ENCODE measurements at regions not wholly inside any gene's neighbourhood (a gene's known extent, or its start where the extent isn't known, plus 50 kb on each side); places are given as distances from the start of the nearest gene placed in this dataset.
A peak's percentile ranks its signal among the peaks of the same experiment; 100 is the strongest.

GRCh38 chr4:181294421-181294820 is 948.8 kb upstream of the TENM3 start:
- no peak for DNase-seq

- DNase-seq: no peak
These were observed 941.2 kb upstream of the TENM3 start for GRCh38 chr4:181301735-181302710.

- no peak for DNase-seq
These were observed 935.4 kb upstream of the TENM3 start for GRCh38 chr4:181307824-181308223.

- DNase-seq: no peak
These were observed 934.5 kb upstream of the TENM3 start for GRCh38 chr4:181308476-181309312.

GRCh38 chr4:181312066-181312465 is 931.1 kb upstream of the TENM3 start:
- DNase-seq: no peak

- DNase-seq: no peak
These were observed 923.6 kb upstream of the TENM3 start for GRCh38 chr4:181319629-181320028.

GRCh38 chr4:181323061-181323460 is 920.1 kb upstream of the TENM3 start:
- DNase-seq: no peak

- peak; percentile 32 for DNase-seq
These were observed 912.5 kb upstream of the TENM3 start for GRCh38 chr4:181330654-181331201.

GRCh38 chr4:181331214-181331613 is 912.0 kb upstream of the TENM3 start:
- no peak for DNase-seq

- no peak for DNase-seq
These were observed 897.3 kb upstream of the TENM3 start for GRCh38 chr4:181345931-181346330.

- no peak for DNase-seq
These were observed 892.4 kb upstream of the TENM3 start for GRCh38 chr4:181350615-181351415.

- DNase-seq: no peak
These were observed 878.7 kb upstream of the TENM3 start for GRCh38 chr4:181364504-181364903.

- no peak for DNase-seq
These were observed 877.5 kb upstream of the TENM3 start for GRCh38 chr4:181365671-181366070.

- no peak for DNase-seq
These were observed 871.2 kb upstream of the TENM3 start for GRCh38 chr4:181372014-181372413.

GRCh38 chr4:181376058-181376457 is 867.1 kb upstream of the TENM3 start:
- DNase-seq: no peak

- no peak for DNase-seq
These were observed 855.1 kb upstream of the TENM3 start for GRCh38 chr4:181388061-181388460.

GRCh38 chr4:181416966-181417365 is 826.2 kb upstream of the TENM3 start:
- no peak for DNase-seq

GRCh38 chr4:181418496-181418895 is 824.7 kb upstream of the TENM3 start:
- peak; percentile 22 for DNase-seq

- DNase-seq: no peak
These were observed 822.3 kb upstream of the TENM3 start for GRCh38 chr4:181420950-181421349.

- DNase-seq: no peak
These were observed 818.7 kb upstream of the TENM3 start for GRCh38 chr4:181424362-181425016.

GRCh38 chr4:181427076-181427475 is 816.1 kb upstream of the TENM3 start:
- DNase-seq: no peak

All from left kidney (tissue), 1 donor.